ENCODE measurements at regions not wholly inside any gene's neighbourhood (a gene's known extent, or its start where the extent isn't known, plus 50 kb on each side); places are given as distances from the start of the nearest gene placed in this dataset.

DNA sequence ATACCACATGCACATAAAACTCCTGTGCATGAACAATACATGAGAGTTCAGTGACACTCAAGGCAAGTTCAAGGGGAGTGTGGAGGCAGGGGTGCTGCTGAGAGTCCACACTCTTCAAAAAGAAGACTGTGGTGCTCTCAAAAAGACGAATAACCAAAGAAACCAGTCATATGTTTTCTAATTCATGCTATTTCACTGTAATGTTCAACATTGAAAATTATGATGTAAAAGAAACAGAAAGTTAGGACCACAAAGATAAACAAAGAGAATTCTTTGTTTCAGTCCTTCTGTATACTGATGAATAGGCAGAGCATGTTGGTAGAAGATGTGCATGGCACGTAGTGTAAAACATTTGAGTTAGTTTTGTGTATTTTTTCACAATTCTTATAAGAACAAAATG is 864.2 kb upstream of the LRATD1 start:
- no peaks in the 10 kb centered on the region for H3K9me3 Mint-ChIP-seq (ENCODE audit: unreplicated experiment)
- H3K36me3 Mint-ChIP-seq (ENCODE audit: low read depth, unreplicated experiment): no peaks in the 10 kb centered on the region
- no peak for DNase-seq (ENCODE audit: low spot score)
- H3K27me3 Mint-ChIP-seq (ENCODE audit: unreplicated experiment): no peaks in the 10 kb centered on the region
- peaks cover 5% of the 10 kb centered on the region for H3K4me1 Mint-ChIP-seq (ENCODE audit: unreplicated experiment)
- TF ChIP-seq, protein P1, sequence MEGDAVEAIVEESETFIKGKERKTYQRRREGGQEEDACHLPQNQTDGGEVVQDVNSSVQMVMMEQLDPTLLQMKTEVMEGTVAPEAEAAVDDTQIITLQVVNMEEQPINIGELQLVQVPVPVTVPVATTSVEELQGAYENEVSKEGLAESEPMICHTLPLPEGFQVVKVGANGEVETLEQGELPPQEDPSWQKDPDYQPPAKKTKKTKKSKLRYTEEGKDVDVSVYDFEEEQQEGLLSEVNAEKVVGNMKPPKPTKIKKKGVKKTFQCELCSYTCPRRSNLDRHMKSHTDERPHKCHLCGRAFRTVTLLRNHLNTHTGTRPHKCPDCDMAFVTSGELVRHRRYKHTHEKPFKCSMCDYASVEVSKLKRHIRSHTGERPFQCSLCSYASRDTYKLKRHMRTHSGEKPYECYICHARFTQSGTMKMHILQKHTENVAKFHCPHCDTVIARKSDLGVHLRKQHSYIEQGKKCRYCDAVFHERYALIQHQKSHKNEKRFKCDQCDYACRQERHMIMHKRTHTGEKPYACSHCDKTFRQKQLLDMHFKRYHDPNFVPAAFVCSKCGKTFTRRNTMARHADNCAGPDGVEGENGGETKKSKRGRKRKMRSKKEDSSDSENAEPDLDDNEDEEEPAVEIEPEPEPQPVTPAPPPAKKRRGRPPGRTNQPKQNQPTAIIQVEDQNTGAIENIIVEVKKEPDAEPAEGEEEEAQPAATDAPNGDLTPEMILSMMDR (IDR thresholded peaks at IDR 0.05; ENCODE audit: unreplicated experiment): no peak
- H3K27ac Mint-ChIP-seq (ENCODE audit: unreplicated experiment): no peak overlapping the region
- no peak overlapping the region for H3K4me3 Mint-ChIP-seq (ENCODE audit: unreplicated experiment)

DNA sequence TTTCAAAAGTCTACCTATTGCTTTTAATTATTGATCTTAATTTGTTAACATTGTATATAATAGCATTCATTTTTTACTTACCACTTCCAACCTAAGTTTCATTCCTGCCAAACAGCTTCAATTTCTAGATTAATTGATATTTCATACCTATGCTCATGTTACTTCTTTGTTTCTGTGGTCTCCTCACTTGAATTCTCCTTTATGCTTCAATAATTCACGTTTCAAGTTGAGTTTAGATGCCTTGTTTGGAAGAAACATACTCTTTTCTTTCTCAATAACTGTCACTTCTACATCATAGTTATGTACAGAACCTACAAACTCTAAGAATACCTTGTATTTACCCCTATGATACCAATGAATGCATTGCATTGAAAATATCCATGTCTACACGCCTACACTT is 862.2 kb upstream of the LRATD1 start:
- Mint-ChIP-seq H3K36me3 (ENCODE audit: low read depth, unreplicated experiment) (no peaks in the 10 kb centered on the region), H3K27ac (ENCODE audit: unreplicated experiment) (no peak overlapping the region), H3K9me3 (ENCODE audit: unreplicated experiment) (no peaks in the 10 kb centered on the region), H3K4me1 (ENCODE audit: unreplicated experiment) (peaks cover 8% of the 10 kb centered on the region), H3K4me3 (ENCODE audit: unreplicated experiment) (no peak overlapping the region), H3K27me3 (ENCODE audit: unreplicated experiment) (no peaks in the 10 kb centered on the region)
- no peak for DNase-seq (ENCODE audit: low spot score)
- TF ChIP-seq, protein P1 (IDR thresholded peaks at IDR 0.05; ENCODE audit: unreplicated experiment): no peak

DNA sequence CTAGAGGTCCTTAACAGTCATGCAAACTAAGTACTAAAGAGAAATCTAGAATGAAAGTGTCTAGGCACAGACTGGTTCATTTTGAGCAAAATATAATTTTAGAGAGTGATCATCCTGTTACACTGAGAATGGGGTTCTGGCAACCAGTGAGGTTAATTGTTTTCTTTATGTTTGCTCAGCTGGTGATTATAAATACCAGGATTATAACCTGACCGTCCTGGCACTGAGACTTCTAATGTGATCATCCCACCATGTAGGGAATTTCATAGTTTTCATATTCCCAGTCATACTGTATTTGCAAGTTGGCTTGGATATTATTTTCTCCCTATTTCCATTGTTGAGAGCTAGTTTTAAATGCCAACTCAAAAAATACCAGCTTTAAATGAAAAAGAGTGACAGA is 852.5 kb upstream of the LRATD1 start:
- no peak overlapping the region for H3K4me3 Mint-ChIP-seq (ENCODE audit: unreplicated experiment)
- DNase-seq (ENCODE audit: low spot score): no peak
- H3K4me1 Mint-ChIP-seq (ENCODE audit: unreplicated experiment): no peaks in the 10 kb centered on the region

DNA sequence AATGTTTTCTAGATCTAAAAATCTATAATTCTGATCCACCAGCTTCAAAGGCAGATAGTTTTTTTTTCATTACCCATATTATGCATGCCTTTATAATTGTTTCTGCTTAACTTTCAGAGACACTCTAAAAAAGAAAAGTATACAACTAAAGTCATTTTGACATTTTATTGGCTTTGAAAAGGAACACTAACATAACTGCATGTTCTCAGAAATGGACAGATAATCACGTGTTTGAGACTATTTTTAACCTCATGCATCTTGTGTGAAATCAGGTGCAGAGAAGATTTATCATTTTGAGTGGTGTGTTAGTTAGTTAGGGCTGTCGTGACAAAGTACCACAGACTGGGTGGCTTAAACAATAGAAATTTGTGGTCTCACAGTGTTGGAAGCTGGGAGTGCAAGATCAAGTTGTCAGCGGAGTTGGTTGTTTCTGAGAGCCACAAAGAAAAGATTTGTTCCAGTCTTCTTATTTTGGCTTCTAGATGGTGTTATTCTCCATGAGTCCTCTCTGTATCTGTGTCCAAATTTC is 841.4 kb upstream of the LRATD1 start:
- Mint-ChIP-seq H3K27me3 (ENCODE audit: unreplicated experiment) (no peaks in the 10 kb centered on the region), H3K27ac (ENCODE audit: unreplicated experiment) (no peak overlapping the region), H3K4me3 (ENCODE audit: unreplicated experiment) (no peak overlapping the region), H3K9me3 (ENCODE audit: unreplicated experiment) (no peaks in the 10 kb centered on the region), H3K4me1 (ENCODE audit: unreplicated experiment) (no peaks in the 10 kb centered on the region), H3K36me3 (ENCODE audit: low read depth, unreplicated experiment) (no peaks in the 10 kb centered on the region)
- TF ChIP-seq, protein P1 (IDR thresholded peaks at IDR 0.05; ENCODE audit: unreplicated experiment): no peak
- no peak for DNase-seq (ENCODE audit: low spot score)

More for the DNA sequence above, 852.5 kb upstream of the LRATD1 start:
- Mint-ChIP-seq H3K36me3 (ENCODE audit: low read depth, unreplicated experiment) (no peaks in the 10 kb centered on the region), H3K27ac (ENCODE audit: unreplicated experiment) (no peak overlapping the region), H3K27me3 (ENCODE audit: unreplicated experiment) (no peaks in the 10 kb centered on the region), H3K9me3 (ENCODE audit: unreplicated experiment) (no peaks in the 10 kb centered on the region)
- TF ChIP-seq, protein P1 (IDR thresholded peaks at IDR 0.05; ENCODE audit: unreplicated experiment): no peak

DNA sequence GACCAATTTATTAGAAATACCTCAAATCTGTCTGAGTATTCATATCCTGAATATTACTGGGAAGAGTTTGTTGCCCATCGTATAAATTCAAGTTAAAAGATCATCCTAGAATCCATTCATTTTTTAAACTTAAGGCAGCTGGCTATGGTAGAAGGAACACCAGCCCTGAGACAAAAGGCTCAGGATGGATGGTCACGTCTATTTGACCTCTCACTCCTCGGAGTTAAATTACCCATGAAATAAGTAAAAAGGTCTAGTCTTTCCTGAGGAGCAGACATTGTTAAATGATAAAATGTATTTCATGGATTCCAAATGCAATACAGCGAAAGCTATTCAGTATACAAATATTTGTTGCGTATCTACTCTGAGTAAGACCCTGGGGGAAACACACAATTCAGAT is 826.0 kb upstream of the LRATD1 start:
- Mint-ChIP-seq H3K27me3 (ENCODE audit: unreplicated experiment) (no peaks in the 10 kb centered on the region), H3K4me3 (ENCODE audit: unreplicated experiment) (no peak overlapping the region), H3K9me3 (ENCODE audit: unreplicated experiment) (no peaks in the 10 kb centered on the region), H3K4me1 (ENCODE audit: unreplicated experiment) (no peaks in the 10 kb centered on the region), H3K36me3 (ENCODE audit: low read depth, unreplicated experiment) (no peaks in the 10 kb centered on the region), H3K27ac (ENCODE audit: unreplicated experiment) (no peak overlapping the region)
- TF ChIP-seq, protein P1 (IDR thresholded peaks at IDR 0.05; ENCODE audit: unreplicated experiment): no peak
- no peak for DNase-seq (ENCODE audit: low spot score)
